ENCODE measurements at regions not wholly inside any gene's neighbourhood (a gene's known extent, or its start where the extent isn't known, plus 50 kb on each side); places are given as distances from the start of the nearest gene placed in this dataset.

DNA sequence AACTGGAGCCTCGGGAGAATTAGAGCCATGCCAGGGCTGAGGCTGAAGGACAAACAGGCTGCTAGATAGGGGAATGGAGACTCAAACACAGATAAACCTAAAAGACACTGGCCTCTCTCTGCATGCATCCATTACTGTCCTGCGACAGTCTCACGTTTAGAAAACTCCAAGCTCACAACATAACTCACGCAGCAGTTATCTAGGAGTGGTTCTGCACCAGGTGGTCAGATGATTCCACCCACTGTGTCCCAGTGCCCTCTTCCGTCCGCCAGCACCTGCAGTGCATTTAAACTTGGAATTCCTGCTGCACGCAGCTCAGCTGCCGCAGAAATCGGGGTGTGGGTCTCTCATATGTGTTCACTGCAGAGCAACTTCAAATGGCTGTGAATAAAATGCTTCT is 272.6 kb upstream of the IRX2 start:
- no peak for DNase-seq (ENCODE audit: low read depth, low spot score)
- ChIA-PET RAD21 (ENCODE audit: low non-redundant PET in 1 of 2, low total read pairs in 2 of 2, uncharacterized antibody in 2 of 2, unreplicated experiment in 2 of 2) (no interaction called here), POLR2A (no interaction called here)

More for the DNA sequence above, 272.6 kb upstream of the IRX2 start:
- no peak overlapping the region for H3K4me2 ChIP-seq (ENCODE audit: low read length)
- H3K27ac ChIP-seq (ENCODE audit: low read depth, low read length), result no peak overlapping the region
- H3K9ac ChIP-seq (ENCODE audit: low read length), result no peak overlapping the region
- H3K9me3 ChIP-seq (ENCODE audit: control insufficient read depth in 1 of 2, insufficient read depth in 1 of 2, low read depth in 1 of 2, low read length in 2 of 2), result peaks cover 0 to 13% of the 10 kb centered on the region in 2 experiments; a peak in 2 of 4 replicates
- H4K20me1 ChIP-seq (ENCODE audit: insufficient read depth), result no peaks in the 10 kb centered on the region
- no peaks in the 10 kb centered on the region for H3K9me2 ChIP-seq (ENCODE audit: insufficient read depth)
- no peak for ATAC-seq
- CTCF ChIA-PET, result no interaction called here
- intact Hi-C loops (cut with micrococcal nuclease), result no loop called here
- H2AFZ ChIP-seq (ENCODE audit: low read depth, low read length, poor library complexity, severe bottlenecking), result no peak overlapping the region
- no peak overlapping the region for H3K4me3 ChIP-seq (replicated peaks in 1 of 2; ENCODE audit: low read depth in 1 of 2, low read length in 2 of 2)
- no peaks in the 10 kb centered on the region for H3K36me3 ChIP-seq (ENCODE audit: control insufficient read depth in 1 of 2, insufficient read depth in 2 of 2, low read length in 2 of 2)
- no peaks in the 10 kb centered on the region for H3K4me1 ChIP-seq (ENCODE audit: control insufficient read depth in 1 of 2, insufficient read depth in 2 of 2, low read length in 2 of 2)
- no peaks in the 10 kb centered on the region for H3K79me2 ChIP-seq (ENCODE audit: insufficient read depth, low read length)
- H3K27me3 ChIP-seq (ENCODE audit: insufficient read depth, low read length), result no peaks in the 10 kb centered on the region
- TF ChIP-seq SRF (IDR thresholded peaks at IDR 0.05; ENCODE audit: low read depth) (no peak), RAD21 (IDR thresholded peaks at IDR 0.05; ENCODE audit: low read depth) (no peak), POLR2A (IDR thresholded peaks at IDR 0.05; ENCODE audit: borderline replicate concordance, extremely low read depth, insufficient read depth, insufficient read length) (no peak)
- TF ChIP-seq, protein P1, sequence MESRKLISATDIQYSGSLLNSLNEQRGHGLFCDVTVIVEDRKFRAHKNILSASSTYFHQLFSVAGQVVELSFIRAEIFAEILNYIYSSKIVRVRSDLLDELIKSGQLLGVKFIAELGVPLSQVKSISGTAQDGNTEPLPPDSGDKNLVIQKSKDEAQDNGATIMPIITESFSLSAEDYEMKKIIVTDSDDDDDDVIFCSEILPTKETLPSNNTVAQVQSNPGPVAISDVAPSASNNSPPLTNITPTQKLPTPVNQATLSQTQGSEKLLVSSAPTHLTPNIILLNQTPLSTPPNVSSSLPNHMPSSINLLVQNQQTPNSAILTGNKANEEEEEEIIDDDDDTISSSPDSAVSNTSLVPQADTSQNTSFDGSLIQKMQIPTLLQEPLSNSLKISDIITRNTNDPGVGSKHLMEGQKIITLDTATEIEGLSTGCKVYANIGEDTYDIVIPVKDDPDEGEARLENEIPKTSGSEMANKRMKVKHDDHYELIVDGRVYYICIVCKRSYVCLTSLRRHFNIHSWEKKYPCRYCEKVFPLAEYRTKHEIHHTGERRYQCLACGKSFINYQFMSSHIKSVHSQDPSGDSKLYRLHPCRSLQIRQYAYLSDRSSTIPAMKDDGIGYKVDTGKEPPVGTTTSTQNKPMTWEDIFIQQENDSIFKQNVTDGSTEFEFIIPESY (IDR thresholded peaks at IDR 0.05; ENCODE audit: extremely low read depth, insufficient replicate concordance, low read length), result no peak
- TF ChIP-seq, protein P2, sequence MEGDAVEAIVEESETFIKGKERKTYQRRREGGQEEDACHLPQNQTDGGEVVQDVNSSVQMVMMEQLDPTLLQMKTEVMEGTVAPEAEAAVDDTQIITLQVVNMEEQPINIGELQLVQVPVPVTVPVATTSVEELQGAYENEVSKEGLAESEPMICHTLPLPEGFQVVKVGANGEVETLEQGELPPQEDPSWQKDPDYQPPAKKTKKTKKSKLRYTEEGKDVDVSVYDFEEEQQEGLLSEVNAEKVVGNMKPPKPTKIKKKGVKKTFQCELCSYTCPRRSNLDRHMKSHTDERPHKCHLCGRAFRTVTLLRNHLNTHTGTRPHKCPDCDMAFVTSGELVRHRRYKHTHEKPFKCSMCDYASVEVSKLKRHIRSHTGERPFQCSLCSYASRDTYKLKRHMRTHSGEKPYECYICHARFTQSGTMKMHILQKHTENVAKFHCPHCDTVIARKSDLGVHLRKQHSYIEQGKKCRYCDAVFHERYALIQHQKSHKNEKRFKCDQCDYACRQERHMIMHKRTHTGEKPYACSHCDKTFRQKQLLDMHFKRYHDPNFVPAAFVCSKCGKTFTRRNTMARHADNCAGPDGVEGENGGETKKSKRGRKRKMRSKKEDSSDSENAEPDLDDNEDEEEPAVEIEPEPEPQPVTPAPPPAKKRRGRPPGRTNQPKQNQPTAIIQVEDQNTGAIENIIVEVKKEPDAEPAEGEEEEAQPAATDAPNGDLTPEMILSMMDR (IDR thresholded peaks at IDR 0.05 in 2 of 3, conservative IDR thresholded peaks at IDR 0.05 in 1 of 3; ENCODE audit: borderline replicate concordance in 1 of 3, insufficient read depth in 1 of 3, low read depth in 2 of 3, low read length in 2 of 3), result no peak
- no TSS peak for BruUV-seq (replicated peaks)
